ENCODE measurements at regions not wholly inside any gene's neighbourhood (a gene's known extent, or its start where the extent isn't known, plus 50 kb on each side); places are given as distances from the start of the nearest gene placed in this dataset.

DNA sequence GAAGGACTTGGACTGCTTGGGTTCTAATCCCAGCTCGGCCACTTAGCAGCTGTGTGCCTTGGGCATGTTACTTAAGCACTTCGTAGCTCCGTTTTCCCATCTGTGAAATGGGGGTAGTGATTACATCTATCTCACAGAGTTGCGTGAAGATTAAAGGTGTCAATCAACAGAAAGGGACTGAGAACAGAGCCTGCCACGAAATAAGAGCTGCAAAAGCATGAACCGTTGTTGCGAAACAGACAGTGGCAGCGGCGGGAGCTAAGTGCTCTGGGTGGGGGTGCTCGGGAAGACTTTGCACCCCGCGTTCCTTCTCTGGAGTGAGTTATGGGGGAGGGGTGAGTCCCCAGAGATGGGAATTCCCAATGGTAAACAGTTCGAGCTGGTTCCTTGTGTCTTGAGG is 79.6 kb upstream of the LHX1 start:
- Histone ChIP-seq H3K36me3 (replicated peaks in 1 of 2; ENCODE audit: control insufficient read depth in 1 of 2, insufficient read depth in 2 of 2, low read length in 2 of 2) (no peaks in the 10 kb centered on the region), H3K9me3 (replicated peaks in 1 of 2; ENCODE audit: control insufficient read depth in 1 of 2, insufficient read depth in 1 of 2, low read length in 2 of 2) (no peaks in the 10 kb centered on the region), H3K79me2 (ENCODE audit: insufficient read depth, low read length) (no peaks in the 10 kb centered on the region), H3K4me2 (replicated peaks; ENCODE audit: extremely low read depth, low read length, poor library complexity, severe bottlenecking) (no peak overlapping the region), H3K27me3 (ENCODE audit: control insufficient read depth in 2 of 2, insufficient read depth in 2 of 2, low read length in 2 of 2) (no peaks in the 10 kb centered on the region), H2AFZ (ENCODE audit: insufficient read depth, low read depth, low read length, poor library complexity, severe bottlenecking) (no peak overlapping the region), H4K20me1 (ENCODE audit: insufficient read depth, low read length) (no peaks in the 10 kb centered on the region), H3K9ac (ENCODE audit: insufficient read depth, low read length, poor library complexity, severe bottlenecking) (no peak overlapping the region), H3K4me1 (ENCODE audit: control insufficient read depth in 1 of 2, insufficient read depth in 2 of 2, low read length in 2 of 2) (no peaks in the 10 kb centered on the region), H3K27ac (ENCODE audit: low read depth in 1 of 2, low read length in 2 of 2) (no peak overlapping the region), H3K4me3 (replicated peaks in 1 of 3; ENCODE audit: low read depth in 2 of 3, low read length in 3 of 3) (no peak overlapping the region)
- Mint-ChIP-seq H3K27ac (no peak overlapping the region), H3K4me1 (no peaks in the 10 kb centered on the region), H3K4me3 (no peak overlapping the region), H3K27me3 (ENCODE audit: low read depth in 3 of 3) (peaks cover 4 to 8% (median 8%) of the 10 kb centered on the region in 3 donors), H3K9me3 (no peaks in the 10 kb centered on the region), H3K36me3 (no peaks in the 10 kb centered on the region)
- TF ChIP-seq, protein P1, sequence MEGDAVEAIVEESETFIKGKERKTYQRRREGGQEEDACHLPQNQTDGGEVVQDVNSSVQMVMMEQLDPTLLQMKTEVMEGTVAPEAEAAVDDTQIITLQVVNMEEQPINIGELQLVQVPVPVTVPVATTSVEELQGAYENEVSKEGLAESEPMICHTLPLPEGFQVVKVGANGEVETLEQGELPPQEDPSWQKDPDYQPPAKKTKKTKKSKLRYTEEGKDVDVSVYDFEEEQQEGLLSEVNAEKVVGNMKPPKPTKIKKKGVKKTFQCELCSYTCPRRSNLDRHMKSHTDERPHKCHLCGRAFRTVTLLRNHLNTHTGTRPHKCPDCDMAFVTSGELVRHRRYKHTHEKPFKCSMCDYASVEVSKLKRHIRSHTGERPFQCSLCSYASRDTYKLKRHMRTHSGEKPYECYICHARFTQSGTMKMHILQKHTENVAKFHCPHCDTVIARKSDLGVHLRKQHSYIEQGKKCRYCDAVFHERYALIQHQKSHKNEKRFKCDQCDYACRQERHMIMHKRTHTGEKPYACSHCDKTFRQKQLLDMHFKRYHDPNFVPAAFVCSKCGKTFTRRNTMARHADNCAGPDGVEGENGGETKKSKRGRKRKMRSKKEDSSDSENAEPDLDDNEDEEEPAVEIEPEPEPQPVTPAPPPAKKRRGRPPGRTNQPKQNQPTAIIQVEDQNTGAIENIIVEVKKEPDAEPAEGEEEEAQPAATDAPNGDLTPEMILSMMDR (IDR thresholded peaks at IDR 0.05), result no peak
- no peak for DNase-seq
- 60% methylated on average over 13 of the region's 13 CpGs for WGBS (ENCODE audit: insufficient coverage)
- intact Hi-C loops (cut with micrococcal nuclease), result no loop called here

DNA sequence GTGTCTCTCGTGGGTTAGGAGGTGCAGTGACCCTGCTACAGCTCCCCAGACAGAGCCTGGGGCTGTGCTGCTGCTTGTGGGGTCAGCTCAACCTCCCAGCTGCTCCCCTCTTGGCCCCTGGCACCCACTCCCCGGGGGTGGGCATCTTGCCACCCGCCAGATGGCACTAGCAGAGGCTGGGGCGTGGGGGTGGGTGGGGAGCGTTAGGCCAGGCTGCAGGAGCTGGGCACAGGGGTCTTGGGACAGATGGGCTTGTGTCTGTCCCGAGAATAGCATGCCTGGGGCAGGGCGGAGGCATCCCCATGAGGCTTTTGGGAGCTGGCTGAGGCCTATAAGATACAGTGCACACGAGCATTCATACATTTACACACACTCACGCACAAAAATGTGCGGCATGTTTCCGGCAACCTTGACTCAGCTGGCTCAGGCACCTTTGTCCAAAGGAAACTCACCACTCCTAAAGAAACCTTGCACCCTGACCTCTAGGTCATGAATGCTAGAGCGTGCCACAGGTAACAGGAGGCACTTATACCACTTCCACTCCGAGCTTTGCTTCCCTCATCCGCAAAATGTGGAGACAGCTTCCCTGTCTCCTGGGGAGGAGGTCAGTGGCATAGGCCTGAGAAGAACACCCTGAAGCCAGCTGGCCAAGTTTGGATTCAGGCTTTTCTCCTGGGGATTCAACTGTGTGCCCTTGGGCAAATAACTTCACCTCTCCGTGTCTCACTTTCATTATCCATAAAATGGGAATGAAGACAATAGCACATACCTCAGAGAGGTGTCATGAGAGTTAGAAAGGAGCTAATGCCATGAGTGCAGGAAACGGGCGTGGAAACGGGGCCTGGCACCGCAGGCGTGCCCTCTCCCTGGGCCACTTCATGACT is 78.9 kb upstream of the LHX1 start:
- H3K27ac Mint-ChIP-seq, result no peak overlapping the region
- H3K4me1 Mint-ChIP-seq, result no peaks in the 10 kb centered on the region
- Histone ChIP-seq H3K27me3 (ENCODE audit: control insufficient read depth in 2 of 2, insufficient read depth in 2 of 2, low read length in 2 of 2) (no peaks in the 10 kb centered on the region), H3K9me3 (replicated peaks in 1 of 2; ENCODE audit: control insufficient read depth in 1 of 2, insufficient read depth in 1 of 2, low read length in 2 of 2) (no peaks in the 10 kb centered on the region), H3K4me2 (replicated peaks; ENCODE audit: extremely low read depth, low read length, poor library complexity, severe bottlenecking) (no peak overlapping the region), H4K20me1 (ENCODE audit: insufficient read depth, low read length) (no peaks in the 10 kb centered on the region), H3K4me1 (ENCODE audit: control insufficient read depth in 1 of 2, insufficient read depth in 2 of 2, low read length in 2 of 2) (no peaks in the 10 kb centered on the region), H3K4me3 (replicated peaks in 1 of 3; ENCODE audit: low read depth in 2 of 3, low read length in 3 of 3) (no peak overlapping the region), H3K79me2 (ENCODE audit: insufficient read depth, low read length) (no peaks in the 10 kb centered on the region), H3K36me3 (replicated peaks in 1 of 2; ENCODE audit: control insufficient read depth in 1 of 2, insufficient read depth in 2 of 2, low read length in 2 of 2) (no peaks in the 10 kb centered on the region), H3K27ac (ENCODE audit: low read depth in 1 of 2, low read length in 2 of 2) (no peak overlapping the region), H3K9ac (ENCODE audit: insufficient read depth, low read length, poor library complexity, severe bottlenecking) (no peak overlapping the region), H2AFZ (ENCODE audit: insufficient read depth, low read depth, low read length, poor library complexity, severe bottlenecking) (no peak overlapping the region)
- H3K27me3 Mint-ChIP-seq (ENCODE audit: low read depth in 3 of 3), result peaks cover 4 to 7% (median 6%) of the 10 kb centered on the region in 3 donors
- DNase-seq, result no peak
- no peaks in the 10 kb centered on the region for H3K9me3 Mint-ChIP-seq
- 95% methylated on average over 14 of the region's 20 CpGs for WGBS (ENCODE audit: insufficient coverage)
- TF ChIP-seq, protein P1 (IDR thresholded peaks at IDR 0.05), result no peak
- no peak overlapping the region for H3K4me3 Mint-ChIP-seq
- intact Hi-C loops (cut with micrococcal nuclease), result no loop called here
- H3K36me3 Mint-ChIP-seq, result no peaks in the 10 kb centered on the region
